NCI-H345 treated with DMSO at 0.1 percent for 48 hours (cell line): ENCODE measurements at regions not wholly inside any gene's neighbourhood (a gene's known extent, or its start where the extent isn't known, plus 50 kb on each side); places are given as distances from the start of the nearest gene placed in this dataset.

ENCODE experiments used
- DNase-seq: peaks from one replicate; lab custom pipeline; 2025; ENCODE audit not compliant: unreplicated experiment; lab: John Stamatoyannopoulos, UW

- DNase-seq, result no peak
These were observed 154.3 kb downstream of the ICE1 start for GRCh38 chr5:5576744-5577143.

GRCh38 chr5:5575461-5575860 is 153.0 kb downstream of the ICE1 start:
- DNase-seq, result no peak

- no peak for DNase-seq
These were observed 151.4 kb downstream of the ICE1 start for GRCh38 chr5:5573798-5574380.

- no peak for DNase-seq
These were observed 150.7 kb downstream of the ICE1 start for GRCh38 chr5:5572976-5573797.

- DNase-seq, result no peak
These were observed 149.8 kb downstream of the ICE1 start for GRCh38 chr5:5572010-5572865.

GRCh38 chr5:5570646-5571045 is 148.2 kb downstream of the ICE1 start:
- DNase-seq, result no peak

GRCh38 chr5:5564898-5565297 is 142.4 kb downstream of the ICE1 start:
- no peak for DNase-seq

- no peak for DNase-seq
These were observed 137.5 kb downstream of the ICE1 start for GRCh38 chr5:5560016-5560415.

- no peak for DNase-seq
These were observed 136.4 kb downstream of the ICE1 start for GRCh38 chr5:5558638-5559527.

GRCh38 chr5:5558102-5558501 is 135.6 kb downstream of the ICE1 start:
- no peak for DNase-seq

GRCh38 chr5:5551499-5551898 is 129.0 kb downstream of the ICE1 start:
- DNase-seq, result no peak

GRCh38 chr5:5546408-5546807 is 123.9 kb downstream of the ICE1 start:
- no peak for DNase-seq

- no peak for DNase-seq
These were observed 121.7 kb downstream of the ICE1 start for GRCh38 chr5:5544094-5544663.

GRCh38 chr5:5542654-5543053 is 120.2 kb downstream of the ICE1 start:
- no peak for DNase-seq

GRCh38 chr5:5540065-5540464 is 117.6 kb downstream of the ICE1 start:
- no peak for DNase-seq
